GM12878 (cell line): ENCODE measurements at regions not wholly inside any gene's neighbourhood (a gene's known extent, or its start where the extent isn't known, plus 50 kb on each side); places are given as distances from the start of the nearest gene placed in this dataset.

Experiments
- ATAC-seq: fragments of 200-7000 bp; cut with Tn5 transposase; 3 replicates; pipeline ENCODE4 v1.9.1; 2020; ENCODE audit warnings: mild to moderate bottlenecking, moderate library complexity
- BruUV-seq: library from RNA; stranded (reverse); fragments of 400-500 nt; replicated peaks from 2 replicates; lab custom pipeline; 2021; lab: Mats Ljungman, UMichigan
- CTCF ChIA-PET: fragments of 300-600 bp; sonication (Branson Sonifier 250); formaldehyde crosslinking; extraction: SDS; loops from one replicate; lab custom pipeline; 2021; ENCODE audit warnings: inconsistent platforms; lab: Yijun Ruan, JAX
- POLR2A ChIA-PET: fragments of 350-600 bp; formaldehyde crosslinking; extraction: SDS; loops from one replicate; lab custom pipeline; 2021; ENCODE audit warnings: inconsistent platforms; lab: Charles Lee
- RAD21 ChIA-PET: fragments of 300-600 bp; sonication (Branson Sonifier 250); formaldehyde crosslinking; loops from one replicate; lab custom pipeline; 2023; ENCODE audit warnings: antibody characterized with exemption; ENCODE audit not compliant: unreplicated experiment; lab: Charles Lee
- SMC1A ChIA-PET: fragments of 300-600 bp; sonication (Branson Sonifier 250); formaldehyde crosslinking; loops from one replicate; lab custom pipeline; 2023; ENCODE audit not compliant: unreplicated experiment, uncharacterized antibody; lab: Charles Lee
- DNase-seq: peaks from one replicate; pipeline ENCODE4 v3.0.0-alpha.2; 2011; ENCODE audit warnings: low read depth, low spot score
- FAIRE-seq: peaks from 3 replicates; lab custom pipeline; 2011; peaks lifted over from hg19 to GRCh38; lab: Jason Lieb, UNC
- H2AFZ ChIP-seq: 2 replicates; pipeline ENCODE4 v1.6.0; 2011; ENCODE audit warnings: low read depth, low read length, control low read depth; ENCODE audit not compliant: control insufficient read depth
- H3K27ac ChIP-seq: 2 replicates; pipeline ENCODE4 v1.5.1; 2011; ENCODE audit warnings: control low read depth; ENCODE audit not compliant: control insufficient read depth, insufficient read depth
- H3K27me3 ChIP-seq, 2 experiments: replicated peaks in 1 of 2; 2 replicates each; pipeline versions ENCODE4 v1.6.0 to v1.6.1; 2011; ENCODE audit warnings: low read length in 1 of 2; ENCODE audit not compliant: control insufficient read depth in 2 of 2, insufficient read depth in 2 of 2
- H3K36me3 ChIP-seq, 2 experiments: 2 replicates each; pipeline ENCODE4 v1.5.1; 2011; ENCODE audit warnings: low read length in 1 of 2; ENCODE audit not compliant: control insufficient read depth in 2 of 2, insufficient read depth in 2 of 2
- H3K4me1 ChIP-seq: 2 replicates; pipeline ENCODE4 v1.6.1; 2011; ENCODE audit warnings: mild to moderate bottlenecking, low read length, moderate library complexity, mixed read lengths; ENCODE audit not compliant: control insufficient read depth, insufficient read depth
- H3K4me2 ChIP-seq: 2 replicates; pipeline ENCODE4 v1.6.0; 2011; ENCODE audit warnings: control low read depth; ENCODE audit not compliant: control insufficient read depth, insufficient read depth
- H3K4me3 ChIP-seq: fragments of 200-600 bp; sonication (generic); 2 replicates; pipeline ENCODE4 v1.5.1; 2016
- H3K79me2 ChIP-seq: 2 replicates; pipeline ENCODE4 v1.6.0; 2011; ENCODE audit warnings: low read length; ENCODE audit not compliant: control insufficient read depth, insufficient read depth
- H3K9ac ChIP-seq: 2 replicates; pipeline ENCODE4 v1.8.0; 2011; ENCODE audit warnings: low read length, control low read depth, mixed read lengths; ENCODE audit not compliant: control insufficient read depth, insufficient read depth
- H3K9me3 ChIP-seq: replicated peaks from 3 replicates; pipeline ENCODE4 v1.5.1; 2011; ENCODE audit warnings: mild to moderate bottlenecking, low read length; ENCODE audit not compliant: control insufficient read depth, insufficient read depth
- H4K20me1 ChIP-seq: 2 replicates; pipeline ENCODE4 v1.6.0; 2011; ENCODE audit not compliant: control insufficient read depth, insufficient read depth
- CREB1 ChIP-seq: IDR thresholded peaks from 2 replicates; pipeline ENCODE4 v1.6.1; 2012; ENCODE audit warnings: low read depth, mild to moderate bottlenecking, inconsistent platforms
- EED ChIP-seq: sonication (generic); IDR thresholded peaks from 2 replicates; pipeline ENCODE4 v1.6.1; 2016; ENCODE audit warnings: antibody characterized with exemption, low read depth
- GATAD2B ChIP-seq: fragments of 450-650 bp; conservative IDR thresholded peaks from 2 replicates; pipeline ENCODE4 v1.6.1; 2017; ENCODE audit warnings: low read depth, mild to moderate bottlenecking, moderate library complexity
- KAT2A ChIP-seq: conservative IDR thresholded peaks from 2 replicates; pipeline ENCODE4 v1.6.1; 2011; ENCODE audit warnings: low read depth, low read length; ENCODE audit not compliant: control insufficient read depth
- MEF2B ChIP-seq: fragments of 450-650 bp; IDR thresholded peaks from 2 replicates; pipeline ENCODE4 v1.6.1; 2018; ENCODE audit warnings: mild to moderate bottlenecking, moderate library complexity; ENCODE audit not compliant: partially characterized antibody, poor library complexity, severe bottlenecking
- NFIC ChIP-seq: IDR thresholded peaks from 2 replicates; pipeline ENCODE4 v1.6.1; 2012; ENCODE audit warnings: low read depth, mild to moderate bottlenecking, inconsistent platforms, low read length, moderate library complexity
- RAD21 ChIP-seq: IDR thresholded peaks from 2 replicates; pipeline ENCODE4 v1.6.1; 2011; ENCODE audit warnings: mild to moderate bottlenecking, low read depth, low read length, moderate library complexity; ENCODE audit not compliant: insufficient read depth
- SMARCA5 ChIP-seq: fragments of 450-650 bp; IDR thresholded peaks from 2 replicates; pipeline ENCODE4 v1.6.1; 2017; ENCODE audit warnings: mild to moderate bottlenecking
- SREBF1 ChIP-seq: IDR thresholded peaks from 2 replicates; pipeline ENCODE4 v1.6.1; 2012; ENCODE audit warnings: mild to moderate bottlenecking, low read length
- YY1 ChIP-seq: IDR thresholded peaks from 2 replicates; pipeline ENCODE4 v1.6.1; 2011; ENCODE audit warnings: low read depth, mild to moderate bottlenecking, low read length
- ZNF207 ChIP-seq: fragments of 450-650 bp; IDR thresholded peaks from 2 replicates; pipeline ENCODE4 v1.6.1; 2014; ENCODE audit warnings: antibody characterized with exemption, mild to moderate bottlenecking, borderline replicate concordance
- ZNF274 ChIP-seq: IDR thresholded peaks from one replicate; pipeline ENCODE4 v1.8.0; 2011; ENCODE audit not compliant: insufficient read length, insufficient read depth
- ZNF384 ChIP-seq: IDR thresholded peaks from 2 replicates; pipeline ENCODE4 v1.6.1; 2012; ENCODE audit warnings: low read depth, mild to moderate bottlenecking, low read length, improper control_type of control experiment, borderline replicate concordance
- WGBS: methylation state at CpG from one replicate; pipeline ENCODE4 v1.1.6; 2016; ENCODE audit warnings: low lambda C conversion rate; ENCODE audit not compliant: insufficient replicate concordance, insufficient coverage; ENCODE audit errors: missing lambda C conversion rate; 5-methylcytosine and 5-hydroxymethylcytosine counted together
- in situ Hi-C: fragments of 300-500 bp; cut with MboI; formaldehyde crosslinking; loops from 9 replicates; pipeline ENCODE4 v1.14.3; 2018; ENCODE audit warnings: mixed read lengths
- intact Hi-C: fragments of 100-400 bp; cut with micrococcal nuclease; formaldehyde crosslinking; loops from one replicate; pipeline ENCODE4 v1.14.2; 2022; ENCODE audit not compliant: unreplicated experiment
- TF ChIP-seq, protein P1 (sequence below): fragments of 450-650 bp; IDR thresholded peaks from 2 replicates; pipeline ENCODE4 v1.6.1; 2017; ENCODE audit warnings: mild to moderate bottlenecking, moderate library complexity

DNA sequence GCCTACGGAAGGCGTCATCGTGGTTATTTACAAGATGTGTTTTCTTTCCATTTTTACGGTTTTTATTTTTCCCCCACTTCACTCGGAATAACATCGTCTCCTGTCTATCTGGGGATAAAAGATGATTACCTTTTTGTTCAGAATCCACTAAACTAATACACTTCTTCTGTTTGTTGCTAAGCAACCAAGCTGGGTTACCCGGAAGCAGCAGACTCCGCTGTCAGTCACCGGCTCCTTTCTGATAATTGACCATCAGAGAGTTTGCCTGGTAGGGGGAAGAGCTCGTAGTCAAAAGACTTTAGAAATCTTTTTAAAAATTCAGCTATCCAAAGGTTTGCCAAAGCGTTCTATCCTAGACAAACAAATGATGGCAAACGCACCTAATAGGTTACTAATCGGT is 75.0 kb upstream of the SFMBT2 start:
- no peaks in the 10 kb centered on the region; the same call in 2 of the 3 replicates for H3K9me3 ChIP-seq
- H4K20me1 ChIP-seq = no peaks in the 10 kb centered on the region
- SMC1A ChIA-PET = interaction anchor here (0.7 to 2.6 kb wide), 10 partner anchors 8 to 65 kb away, joined by 3 to 18 read pairs (median 6); no protein-coding TSS in a partner anchor
- 89% methylated on average over 13 of the region's 13 CpGs for WGBS
- no TSS peak for BruUV-seq
- intact Hi-C loops = no loop called here
- H3K9ac ChIP-seq = no peak overlapping the region
- CTCF ChIA-PET = interaction anchor here (1.4 kb wide), 1 partner anchor 75 kb away, joined by 4 read pairs; the partner anchor contains the start of gene SFMBT2
- no peaks in the 10 kb centered on the region for H3K36me3 ChIP-seq
- RAD21 ChIA-PET = interaction anchor here (0.6 to 3.7 kb wide), 6 partner anchors 9 to 76 kb away, joined by 3 to 23 read pairs (median 5); no protein-coding TSS in a partner anchor
- no peak overlapping the region for H3K27ac ChIP-seq
- no peak for ATAC-seq
- H3K4me2 ChIP-seq = no peak overlapping the region
- in situ Hi-C loops = no loop called here
- H2AFZ ChIP-seq = no peak overlapping the region
- H3K4me1 ChIP-seq = peaks cover 38% of the 10 kb centered on the region
- TF ChIP-seq KAT2A (no peak), SMARCA5 (no peak), ZNF384 (no peak), EED (no peak)
- no peak overlapping the region for H3K4me3 ChIP-seq
- no peaks in the 10 kb centered on the region for H3K79me2 ChIP-seq
- DNase-seq = no peak
- no peak for FAIRE-seq
- no peaks in the 10 kb centered on the region for H3K27me3 ChIP-seq
- POLR2A ChIA-PET = interaction anchor here (0.6 to 1.0 kb wide), 2 partner anchors 28 to 50 kb away, joined by 4 to 9 read pairs; no protein-coding TSS in a partner anchor

DNA sequence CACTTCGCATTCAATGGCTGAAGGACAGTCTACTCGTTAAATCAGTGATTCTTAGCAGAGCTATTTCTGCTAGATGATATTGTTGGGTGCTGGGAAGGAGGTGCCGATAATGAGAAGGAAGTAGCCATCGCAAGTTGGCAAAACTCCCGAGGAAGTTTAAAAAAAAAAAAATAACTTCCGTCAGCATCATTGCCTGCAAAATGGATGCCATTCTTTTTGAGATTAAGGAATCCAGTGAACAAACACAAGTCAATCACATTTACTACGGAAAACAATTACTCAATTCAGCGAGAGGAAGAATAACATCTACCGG is 74.4 kb upstream of the SFMBT2 start:
- intact Hi-C loops = no loop called here
- CTCF ChIA-PET = interaction anchor here (1.2 to 1.4 kb wide), 4 partner anchors 10 to 40 kb away, joined by 3 to 9 read pairs (median 6); no protein-coding TSS in a partner anchor
- ATAC-seq (no peak), FAIRE-seq (no peak), DNase-seq (no peak)
- Histone ChIP-seq H3K4me2 (peak overlapping the region; percentile 89), H3K27ac (peak overlapping the region; percentile 75), H3K36me3 (no peaks in the 10 kb centered on the region), H4K20me1 (no peaks in the 10 kb centered on the region), H3K9me3 (no peaks in the 10 kb centered on the region; the same call in 2 of the 3 replicates), H2AFZ (peak overlapping the region; percentile 74), H3K27me3 (no peaks in the 10 kb centered on the region), H3K9ac (peak overlapping the region; percentile 62), H3K79me2 (no peaks in the 10 kb centered on the region), H3K4me1 (peaks cover 42% of the 10 kb centered on the region), H3K4me3 (peak overlapping the region; percentile 53)
- in situ Hi-C loops = no loop called here
- SMC1A ChIA-PET = interaction anchor here (0.6 to 2.6 kb wide), 12 partner anchors 8 to 76 kb away, joined by 3 to 21 read pairs (median 8); no protein-coding TSS in a partner anchor
- RAD21 ChIA-PET = interaction anchor here (1.2 to 3.7 kb wide), 10 partner anchors 7 to 76 kb away, joined by 3 to 23 read pairs (median 8); no protein-coding TSS in a partner anchor
- BruUV-seq = no TSS peak
- WGBS = 7% methylated on average over 9 of the region's 9 CpGs
- POLR2A ChIA-PET = interaction anchor here (0.5 to 1.6 kb wide), 5 partner anchors 9 to 993 kb away, joined by 3 to 12 read pairs (median 9); no protein-coding TSS in a partner anchor
- TF ChIP-seq, protein P1, sequence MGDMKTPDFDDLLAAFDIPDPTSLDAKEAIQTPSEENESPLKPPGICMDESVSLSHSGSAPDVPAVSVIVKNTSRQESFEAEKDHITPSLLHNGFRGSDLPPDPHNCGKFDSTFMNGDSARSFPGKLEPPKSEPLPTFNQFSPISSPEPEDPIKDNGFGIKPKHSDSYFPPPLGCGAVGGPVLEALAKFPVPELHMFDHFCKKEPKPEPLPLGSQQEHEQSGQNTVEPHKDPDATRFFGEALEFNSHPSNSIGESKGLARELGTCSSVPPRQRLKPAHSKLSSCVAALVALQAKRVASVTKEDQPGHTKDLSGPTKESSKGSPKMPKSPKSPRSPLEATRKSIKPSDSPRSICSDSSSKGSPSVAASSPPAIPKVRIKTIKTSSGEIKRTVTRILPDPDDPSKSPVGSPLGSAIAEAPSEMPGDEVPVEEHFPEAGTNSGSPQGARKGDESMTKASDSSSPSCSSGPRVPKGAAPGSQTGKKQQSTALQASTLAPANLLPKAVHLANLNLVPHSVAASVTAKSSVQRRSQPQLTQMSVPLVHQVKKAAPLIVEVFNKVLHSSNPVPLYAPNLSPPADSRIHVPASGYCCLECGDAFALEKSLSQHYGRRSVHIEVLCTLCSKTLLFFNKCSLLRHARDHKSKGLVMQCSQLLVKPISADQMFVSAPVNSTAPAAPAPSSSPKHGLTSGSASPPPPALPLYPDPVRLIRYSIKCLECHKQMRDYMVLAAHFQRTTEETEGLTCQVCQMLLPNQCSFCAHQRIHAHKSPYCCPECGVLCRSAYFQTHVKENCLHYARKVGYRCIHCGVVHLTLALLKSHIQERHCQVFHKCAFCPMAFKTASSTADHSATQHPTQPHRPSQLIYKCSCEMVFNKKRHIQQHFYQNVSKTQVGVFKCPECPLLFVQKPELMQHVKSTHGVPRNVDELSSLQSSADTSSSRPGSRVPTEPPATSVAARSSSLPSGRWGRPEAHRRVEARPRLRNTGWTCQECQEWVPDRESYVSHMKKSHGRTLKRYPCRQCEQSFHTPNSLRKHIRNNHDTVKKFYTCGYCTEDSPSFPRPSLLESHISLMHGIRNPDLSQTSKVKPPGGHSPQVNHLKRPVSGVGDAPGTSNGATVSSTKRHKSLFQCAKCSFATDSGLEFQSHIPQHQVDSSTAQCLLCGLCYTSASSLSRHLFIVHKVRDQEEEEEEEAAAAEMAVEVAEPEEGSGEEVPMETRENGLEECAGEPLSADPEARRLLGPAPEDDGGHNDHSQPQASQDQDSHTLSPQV = 0 out of 2 replicates have a peak, but pooled peaks have one; percentile 23
- TF ChIP-seq NFIC (no peak), ZNF384 (peak; percentile 69; the same call in 1 of the 2 replicates), ZNF207 (no peak), RAD21 (no peak), SREBF1 (no peak), ZNF274 (no peak), MEF2B (no peak), YY1 (0 out of 2 replicates have a peak, but pooled peaks have one; percentile 11), GATAD2B (no peak), CREB1 (0 out of 2 replicates have a peak, but pooled peaks have one; percentile 6)
